SK-N-SH treated with all-trans-retinoic acid at 6 μM for 48 hours (cell line): ENCODE measurements at regions not wholly inside any gene's neighbourhood (a gene's known extent, or its start where the extent isn't known, plus 50 kb on each side); places are given as distances from the start of the nearest gene placed in this dataset.

Source experiments
- ATAC-seq: fragments of 200-7000 bp; cut with Tn5 transposase; 3 replicates; pipeline ENCODE4 v1.9.1; 2020; ENCODE audit warnings: mild to moderate bottlenecking, moderate library complexity
- ARNTL ChIP-seq: fragments of 450-650 bp; formaldehyde crosslinking; IDR thresholded peaks from 2 replicates; pipeline ENCODE4 v1.5.0; 2020; ENCODE audit warnings: low read depth, mild to moderate bottlenecking, moderate library complexity, borderline replicate concordance
- BACH2 ChIP-seq: fragments of 250-450 bp; sonication (Bioruptor Pico); IDR thresholded peaks from 2 replicates; pipeline ENCODE4 v1.9.0; 2021; ENCODE audit warnings: mild to moderate bottlenecking, borderline replicate concordance
- CSDC2 ChIP-seq: fragments of 250-450 bp; sonication (Bioruptor Pico); IDR thresholded peaks from 2 replicates; pipeline ENCODE4 v1.5.0; 2020; ENCODE audit warnings: mild to moderate bottlenecking, moderate library complexity
- CSRNP3 ChIP-seq: fragments of 250-450 bp; sonication (Bioruptor Pico); IDR thresholded peaks from 2 replicates; pipeline ENCODE4 v1.5.1; 2021; ENCODE audit warnings: mild to moderate bottlenecking, moderate library complexity
- ESRRG ChIP-seq: fragments of 250-450 bp; sonication (Bioruptor Pico); IDR thresholded peaks from 2 replicates; pipeline ENCODE4 v1.6.1; 2021; ENCODE audit warnings: mild to moderate bottlenecking
- ISL1 ChIP-seq: fragments of 250-450 bp; sonication (Bioruptor Pico); IDR thresholded peaks from 2 replicates; pipeline ENCODE4 v2.1.2; 2022; ENCODE audit warnings: mild to moderate bottlenecking, moderate library complexity
- OSR1 ChIP-seq: fragments of 250-450 bp; sonication (Bioruptor Pico); IDR thresholded peaks from 2 replicates; pipeline ENCODE4 v1.8.0; 2022; ENCODE audit warnings: moderate library complexity, mild to moderate bottlenecking, inconsistent platforms
- PATZ1 ChIP-seq: fragments of 250-450 bp; sonication (Bioruptor Pico); IDR thresholded peaks from 2 replicates; pipeline ENCODE4 v1.8.0; 2020; ENCODE audit warnings: mild to moderate bottlenecking, moderate library complexity, borderline replicate concordance
- POU6F1 ChIP-seq: fragments of 250-450 bp; sonication (Bioruptor Pico); IDR thresholded peaks from 2 replicates; pipeline ENCODE4 v1.8.0; 2021; ENCODE audit warnings: low read depth, mild to moderate bottlenecking, moderate library complexity, borderline replicate concordance
- PPARA ChIP-seq: fragments of 250-450 bp; sonication (Bioruptor Pico); IDR thresholded peaks from 2 replicates; pipeline ENCODE4 v1.5.0; 2020; ENCODE audit warnings: mild to moderate bottlenecking, borderline replicate concordance
- RARB ChIP-seq: fragments of 250-450 bp; sonication (Bioruptor Pico); IDR thresholded peaks from 2 replicates; pipeline ENCODE4 v1.8.0; 2021; ENCODE audit warnings: mild to moderate bottlenecking, moderate library complexity
- SNAI2 ChIP-seq: fragments of 250-450 bp; sonication (Bioruptor Pico); IDR thresholded peaks from 2 replicates; pipeline ENCODE4 v1.5.0; 2020; ENCODE audit warnings: mild to moderate bottlenecking, moderate library complexity
- TCF4 ChIP-seq: fragments of 250-450 bp; sonication (Bioruptor Pico); IDR thresholded peaks from 2 replicates; pipeline ENCODE4 v1.8.0; 2021; ENCODE audit warnings: mild to moderate bottlenecking, moderate library complexity, borderline replicate concordance
- TOX ChIP-seq: fragments of 250-450 bp; sonication (Bioruptor Pico); IDR thresholded peaks from 2 replicates; pipeline ENCODE4 v1.8.0; 2021; ENCODE audit warnings: mild to moderate bottlenecking, moderate library complexity, borderline replicate concordance
- ZC3H10 ChIP-seq: fragments of 250-450 bp; sonication (Bioruptor Pico); IDR thresholded peaks from 2 replicates; pipeline ENCODE4 v1.5.1; 2021; ENCODE audit warnings: mild to moderate bottlenecking, moderate library complexity
- ZFP3 ChIP-seq: fragments of 250-450 bp; sonication (Bioruptor Pico); IDR thresholded peaks from 2 replicates; pipeline ENCODE4 v1.5.0; 2020; ENCODE audit warnings: mild to moderate bottlenecking, moderate library complexity
- ZFP30 ChIP-seq: fragments of 450-650 bp; formaldehyde crosslinking; IDR thresholded peaks from 2 replicates; pipeline ENCODE4 v1.5.0; 2022; ENCODE audit warnings: mild to moderate bottlenecking, moderate library complexity
- ZNF565 ChIP-seq: fragments of 450-650 bp; formaldehyde crosslinking; conservative IDR thresholded peaks from 2 replicates; pipeline ENCODE4 v1.5.0; 2020; ENCODE audit warnings: low read depth, mild to moderate bottlenecking, moderate library complexity
- ZNF70 ChIP-seq: fragments of 450-650 bp; formaldehyde crosslinking; IDR thresholded peaks from 2 replicates; pipeline ENCODE4 v1.5.0; 2020; ENCODE audit warnings: mild to moderate bottlenecking, moderate library complexity
- ZNF8 ChIP-seq: fragments of 450-650 bp; formaldehyde crosslinking; IDR thresholded peaks from 2 replicates; pipeline ENCODE4 v1.5.0; 2020; ENCODE audit warnings: mild to moderate bottlenecking, moderate library complexity
- TF ChIP-seq, protein P1 (sequence below): fragments of 250-450 bp; sonication (Bioruptor Pico); IDR thresholded peaks from 2 replicates; pipeline ENCODE4 v1.5.1; 2020; ENCODE audit warnings: low read depth, mild to moderate bottlenecking, moderate library complexity
- TF ChIP-seq, protein P2 (sequence below): fragments of 250-450 bp; sonication (Bioruptor Pico); IDR thresholded peaks from 2 replicates; pipeline ENCODE4 v1.5.0; 2020; ENCODE audit warnings: mild to moderate bottlenecking, moderate library complexity

DNA sequence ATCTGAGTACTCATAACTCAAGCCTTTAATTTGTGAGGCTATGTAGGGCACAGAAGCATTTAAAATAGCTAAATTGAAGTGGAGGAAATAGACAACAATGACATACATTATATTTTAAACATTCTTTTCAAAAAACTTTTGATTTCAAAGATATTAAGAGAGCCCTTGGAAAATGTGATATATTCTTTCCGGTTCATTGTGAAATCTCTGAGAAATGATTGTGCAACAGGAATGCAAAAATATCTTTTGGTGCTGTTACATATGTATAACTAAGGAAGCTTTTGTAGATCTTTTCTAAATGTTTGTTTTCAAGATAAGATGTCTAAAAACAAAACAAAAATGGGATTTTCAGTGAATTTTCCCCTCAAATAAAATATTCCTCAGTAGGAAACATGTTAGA is 185.2 kb downstream of the LEPR start:
- no peak for ATAC-seq

GRCh38 chr1:65606426-65606825 is 186.0 kb downstream of the LEPR start:
- peak; percentile 27; the same call in 1 of the 3 replicates for ATAC-seq
- TF ChIP-seq TOX (CRISPR knock-in tag) (no peak), PPARA (CRISPR knock-in tag) (no peak), ZNF565 (no peak), RARB (CRISPR knock-in tag) (no peak), ZFP30 (CRISPR knock-in tag) (no peak), SNAI2 (CRISPR knock-in tag) (no peak)

More for the DNA sequence above, 185.2 kb downstream of the LEPR start:
- TF ChIP-seq ISL1 (CRISPR knock-in tag) (no peak), ZNF565 (no peak), ZFP30 (CRISPR knock-in tag) (no peak), ZFP3 (CRISPR knock-in tag) (no peak), CSRNP3 (CRISPR knock-in tag) (no peak), TCF4 (CRISPR knock-in tag) (no peak), TOX (CRISPR knock-in tag) (no peak), OSR1 (CRISPR knock-in tag) (no peak), PATZ1 (CRISPR knock-in tag) (no peak), ZNF8 (CRISPR knock-in tag) (no peak), ZC3H10 (CRISPR knock-in tag) (no peak), ESRRG (no peak), ZNF70 (CRISPR knock-in tag) (no peak)
- TF ChIP-seq, protein P1, sequence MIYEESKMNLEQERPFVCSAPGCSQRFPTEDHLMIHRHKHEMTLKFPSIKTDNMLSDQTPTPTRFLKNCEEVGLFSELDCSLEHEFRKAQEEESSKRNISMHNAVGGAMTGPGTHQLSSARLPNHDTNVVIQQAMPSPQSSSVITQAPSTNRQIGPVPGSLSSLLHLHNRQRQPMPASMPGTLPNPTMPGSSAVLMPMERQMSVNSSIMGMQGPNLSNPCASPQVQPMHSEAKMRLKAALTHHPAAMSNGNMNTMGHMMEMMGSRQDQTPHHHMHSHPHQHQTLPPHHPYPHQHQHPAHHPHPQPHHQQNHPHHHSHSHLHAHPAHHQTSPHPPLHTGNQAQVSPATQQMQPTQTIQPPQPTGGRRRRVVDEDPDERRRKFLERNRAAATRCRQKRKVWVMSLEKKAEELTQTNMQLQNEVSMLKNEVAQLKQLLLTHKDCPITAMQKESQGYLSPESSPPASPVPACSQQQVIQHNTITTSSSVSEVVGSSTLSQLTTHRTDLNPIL (CRISPR knock-in tag): no peak
- TF ChIP-seq, protein P2, sequence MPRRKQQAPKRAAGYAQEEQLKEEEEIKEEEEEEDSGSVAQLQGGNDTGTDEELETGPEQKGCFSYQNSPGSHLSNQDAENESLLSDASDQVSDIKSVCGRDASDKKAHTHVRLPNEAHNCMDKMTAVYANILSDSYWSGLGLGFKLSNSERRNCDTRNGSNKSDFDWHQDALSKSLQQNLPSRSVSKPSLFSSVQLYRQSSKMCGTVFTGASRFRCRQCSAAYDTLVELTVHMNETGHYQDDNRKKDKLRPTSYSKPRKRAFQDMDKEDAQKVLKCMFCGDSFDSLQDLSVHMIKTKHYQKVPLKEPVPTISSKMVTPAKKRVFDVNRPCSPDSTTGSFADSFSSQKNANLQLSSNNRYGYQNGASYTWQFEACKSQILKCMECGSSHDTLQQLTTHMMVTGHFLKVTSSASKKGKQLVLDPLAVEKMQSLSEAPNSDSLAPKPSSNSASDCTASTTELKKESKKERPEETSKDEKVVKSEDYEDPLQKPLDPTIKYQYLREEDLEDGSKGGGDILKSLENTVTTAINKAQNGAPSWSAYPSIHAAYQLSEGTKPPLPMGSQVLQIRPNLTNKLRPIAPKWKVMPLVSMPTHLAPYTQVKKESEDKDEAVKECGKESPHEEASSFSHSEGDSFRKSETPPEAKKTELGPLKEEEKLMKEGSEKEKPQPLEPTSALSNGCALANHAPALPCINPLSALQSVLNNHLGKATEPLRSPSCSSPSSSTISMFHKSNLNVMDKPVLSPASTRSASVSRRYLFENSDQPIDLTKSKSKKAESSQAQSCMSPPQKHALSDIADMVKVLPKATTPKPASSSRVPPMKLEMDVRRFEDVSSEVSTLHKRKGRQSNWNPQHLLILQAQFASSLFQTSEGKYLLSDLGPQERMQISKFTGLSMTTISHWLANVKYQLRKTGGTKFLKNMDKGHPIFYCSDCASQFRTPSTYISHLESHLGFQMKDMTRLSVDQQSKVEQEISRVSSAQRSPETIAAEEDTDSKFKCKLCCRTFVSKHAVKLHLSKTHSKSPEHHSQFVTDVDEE: no peak
- TF ChIP-seq, all 23 proteins: peak for 0

DNA sequence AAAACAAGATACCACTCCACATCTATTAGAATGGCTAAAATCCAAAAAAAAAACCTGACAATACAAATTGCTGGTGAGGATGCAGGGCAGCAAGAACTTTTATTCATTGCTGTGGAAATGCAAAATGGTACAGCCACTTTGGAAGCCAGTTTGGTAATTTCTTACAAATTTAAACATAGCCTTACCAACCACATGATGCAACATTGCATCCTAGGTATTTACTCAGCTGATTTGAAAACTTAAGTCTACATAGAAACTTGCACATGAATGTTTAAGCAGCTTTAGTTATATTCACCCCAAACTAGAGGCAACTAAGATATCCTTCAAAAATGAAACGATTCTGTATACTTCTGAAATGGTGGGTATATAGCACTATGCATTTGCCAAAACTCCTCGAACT is 178.8 kb upstream of the PDE4B start:
- ATAC-seq: no peak
- TF ChIP-seq ZC3H10 (CRISPR knock-in tag) (no peak), POU6F1 (CRISPR knock-in tag) (no peak), BACH2 (CRISPR knock-in tag) (no peak), ARNTL (CRISPR knock-in tag) (no peak), ZNF565 (no peak)

DNA sequence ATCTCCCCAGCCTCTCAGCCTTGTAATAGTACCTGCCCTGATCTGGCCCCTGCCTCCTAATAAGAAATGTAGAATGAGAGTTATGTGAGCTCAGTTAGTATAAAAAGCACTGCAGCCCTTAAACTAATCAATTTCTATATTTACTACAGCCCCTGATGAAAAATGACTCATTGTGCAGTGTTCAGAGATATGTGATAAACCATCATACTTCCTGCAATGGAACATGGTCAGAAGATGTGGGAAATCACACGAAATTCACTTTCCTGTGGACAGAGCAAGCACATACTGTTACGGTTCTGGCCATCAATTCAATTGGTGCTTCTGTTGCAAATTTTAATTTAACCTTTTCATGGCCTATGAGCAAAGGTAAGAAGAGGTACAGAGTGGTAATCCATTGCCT is 176.8 kb upstream of the PDE4B start:
- no peak for TF ChIP-seq OSR1 (CRISPR knock-in tag)
- no peak for TF ChIP-seq CSDC2
- TF ChIP-seq TCF4 (CRISPR knock-in tag): no peak
- no peak for TF ChIP-seq ZNF70 (CRISPR knock-in tag)
- no peak for ATAC-seq
